Liver (tissue), 8 donors: ENCODE measurements at regions not wholly inside any gene's neighbourhood (a gene's known extent, or its start where the extent isn't known, plus 50 kb on each side); places are given as distances from the start of the nearest gene placed in this dataset.
A peak's percentile ranks its signal among the peaks of the same experiment; 100 is the strongest.

Experiments
- DNase-seq: peaks from one replicate; pipeline ENCODE4 v3.0.0-alpha.2; 2017; ENCODE audit warnings: low spot score
- H3K27ac ChIP-seq, 2 donors: one replicate each; pipeline ENCODE4 v1.7.0; 2013; ENCODE audit warnings: inconsistent platforms in 2 of 2, low read length in 2 of 2, control low read depth in 1 of 2, low read depth in 1 of 2, mild to moderate bottlenecking in 1 of 2
- H3K27me3 ChIP-seq, 4 donors: one replicate each; pipeline versions ENCODE4 v1.6.1 to v1.7.0; 2013; ENCODE audit warnings: low read length in 3 of 4, inconsistent platforms in 1 of 4, mild to moderate bottlenecking in 1 of 4, moderate library complexity in 1 of 4; ENCODE audit not compliant: control insufficient read depth in 4 of 4, insufficient read depth in 4 of 4
- H3K36me3 ChIP-seq, 4 donors: one replicate each; pipeline versions ENCODE4 v1.6.1 to v1.7.0; 2013; ENCODE audit warnings: low read length in 3 of 4, mild to moderate bottlenecking in 3 of 4, low read depth in 1 of 4, moderate library complexity in 1 of 4; ENCODE audit not compliant: control insufficient read depth in 4 of 4, insufficient read depth in 3 of 4
- H3K4me1 ChIP-seq, 4 donors: one replicate each; pipeline versions ENCODE4 v1.6.1 to v1.7.0; 2013; ENCODE audit warnings: low read length in 3 of 4, mild to moderate bottlenecking in 3 of 4, moderate library complexity in 1 of 4; ENCODE audit not compliant: control insufficient read depth in 4 of 4, insufficient read depth in 4 of 4
- H3K4me3 ChIP-seq, 3 donors: one replicate each; pipeline versions ENCODE4 v1.6.1 to v1.7.0; 2013; ENCODE audit warnings: low read length in 3 of 3, control low read depth in 1 of 3, low read depth in 1 of 3, mild to moderate bottlenecking in 1 of 3
- H3K9ac ChIP-seq, 2 donors: one replicate each; pipeline ENCODE4 v1.7.0; 2013; ENCODE audit warnings: low read length in 2 of 2, mild to moderate bottlenecking in 2 of 2, moderate library complexity in 2 of 2, control low read depth in 1 of 2, low read depth in 1 of 2
- H3K9me3 ChIP-seq, 4 donors: one replicate each; pipeline versions ENCODE4 v1.6.1 to v1.7.0; 2013; ENCODE audit warnings: low read length in 3 of 4; ENCODE audit not compliant: control insufficient read depth in 4 of 4
- EGR1 ChIP-seq, 2 donors: IDR thresholded peaks; 2 replicates each; pipeline ENCODE4 v1.6.1; 2016 to 2018; ENCODE audit warnings: antibody characterized with exemption in 2 of 2, low read depth in 2 of 2
- FOXA1 ChIP-seq: IDR thresholded peaks from 2 replicates; pipeline ENCODE4 v1.6.1; 2016; ENCODE audit warnings: antibody characterized with exemption
- FOXA2 ChIP-seq: IDR thresholded peaks from 2 replicates; pipeline ENCODE4 v1.6.1; 2016; ENCODE audit warnings: antibody characterized with exemption
- GABPA ChIP-seq, 2 donors: IDR thresholded peaks in 1 of 2; conservative IDR thresholded peaks in 1 of 2; 2 replicates each; pipeline ENCODE4 v1.6.1; 2016; ENCODE audit warnings: antibody characterized with exemption in 2 of 2, mild to moderate bottlenecking in 1 of 2, moderate library complexity in 1 of 2
- HNF4A ChIP-seq, 2 donors: conservative IDR thresholded peaks; 2 replicates each; pipeline ENCODE4 v1.6.1; 2016; ENCODE audit warnings: antibody characterized with exemption in 2 of 2, mild to moderate bottlenecking in 2 of 2
- HNF4G ChIP-seq: IDR thresholded peaks from 2 replicates; pipeline ENCODE4 v1.6.1; 2016; ENCODE audit warnings: antibody characterized with exemption
- JUND ChIP-seq, 2 donors: IDR thresholded peaks; 2 replicates each; pipeline ENCODE4 v1.6.1; 2016; ENCODE audit warnings: antibody characterized with exemption in 2 of 2
- MAX ChIP-seq: IDR thresholded peaks from 2 replicates; pipeline ENCODE4 v1.6.1; 2016; ENCODE audit warnings: antibody characterized with exemption
- NR2F2 ChIP-seq: IDR thresholded peaks from 2 replicates; pipeline ENCODE4 v1.6.1; 2016; ENCODE audit warnings: antibody characterized with exemption
- RAD21 ChIP-seq, 2 donors: IDR thresholded peaks; 2 replicates each; pipeline ENCODE4 v1.6.1; 2016; ENCODE audit warnings: antibody characterized with exemption in 2 of 2, mild to moderate bottlenecking in 2 of 2
- RXRA ChIP-seq, 2 donors: IDR thresholded peaks; 2 replicates each; pipeline ENCODE4 v1.6.1; 2017 to 2018; ENCODE audit warnings: antibody characterized with exemption in 2 of 2, mild to moderate bottlenecking in 1 of 2
- SP1 ChIP-seq: IDR thresholded peaks from 2 replicates; pipeline ENCODE4 v1.6.1; 2018; ENCODE audit warnings: antibody characterized with exemption, mild to moderate bottlenecking
- TAF1 ChIP-seq: conservative IDR thresholded peaks from 2 replicates; pipeline ENCODE4 v1.6.1; 2016; ENCODE audit warnings: antibody characterized with exemption, mild to moderate bottlenecking
- YY1 ChIP-seq: IDR thresholded peaks from 2 replicates; pipeline ENCODE4 v1.6.1; 2016; ENCODE audit warnings: antibody characterized with exemption, mild to moderate bottlenecking
- ZBTB33 ChIP-seq: IDR thresholded peaks from 2 replicates; pipeline ENCODE4 v1.6.1; 2016; ENCODE audit warnings: antibody characterized with exemption
- WGBS: extraction: QIAGEN DNeasy Blood & Tissue Kit; methylation state at CpG from one replicate; pipeline ENCODE4 v1.1.7; 2013; 5-methylcytosine and 5-hydroxymethylcytosine counted together
- TF ChIP-seq, protein P1 (sequence below): fragments of 150-350 bp; IDR thresholded peaks from 2 replicates; pipeline ENCODE4 v1.5.1; 2017; ENCODE audit warnings: improper control_type of control experiment, low read depth, low read length; ENCODE audit not compliant: missing input control
- TF ChIP-seq, protein P2 (sequence below): IDR thresholded peaks from 2 replicates; pipeline ENCODE4 v1.6.1; 2016; ENCODE audit warnings: antibody characterized with exemption
- donor health status: healthy.
- donor health status: healthy.
- donor health status: healthy.
- donor health status: healthy.
- donor health status: healthy.

DNA sequence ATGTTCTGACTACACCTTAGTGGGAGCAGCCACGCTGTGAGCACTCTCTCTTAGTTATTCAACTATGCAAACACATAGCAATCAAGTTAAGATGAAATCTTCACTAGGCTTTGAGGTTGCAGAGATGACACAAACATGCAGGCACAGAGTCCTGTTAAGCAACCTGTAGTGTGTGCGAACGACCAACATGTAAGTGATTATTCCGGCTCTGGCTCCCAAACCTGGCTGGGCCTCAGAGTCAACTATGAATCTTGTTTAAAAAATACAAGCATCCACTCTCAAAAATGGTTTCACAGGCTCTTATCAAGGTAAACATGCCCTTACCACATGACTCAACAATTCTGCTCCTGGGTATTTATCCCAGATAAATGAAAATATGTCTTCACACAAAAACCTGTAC lies 91.4 kb downstream of the IRS2 start:
- Histone ChIP-seq H3K27ac (peak overlapping the region; percentile 16 to 69), H3K4me1 (no peaks in the 10 kb centered on the region), H3K36me3 (no peaks in the 10 kb centered on the region), H3K27me3 (no peaks in the 10 kb centered on the region), H3K9ac (no peak overlapping the region), H3K9me3 (no peaks in the 10 kb centered on the region), H3K4me3 (no peak overlapping the region)
- TF ChIP-seq JUND (IDR thresholded peaks at IDR 0.05) (peak in 1 of 2 donors; percentile 48), FOXA1 (peak; percentile 21), SP1 (peak; percentile 54), RAD21 (IDR thresholded peaks at IDR 0.05) (peak; percentile 26 to 51), FOXA2 (peak; percentile 51), ZBTB33 (peak; percentile 52), MAX (peak; percentile 60), RXRA (IDR thresholded peaks at IDR 0.05) (peak; percentile 47 to 76), HNF4A (conservative IDR thresholded peaks at IDR 0.05) (peak; percentile 70 to 72), YY1 (peak; percentile 34), HNF4G (no peak), TAF1 (no peak), EGR1 (IDR thresholded peaks at IDR 0.05; ENCODE audit: low read depth in 2 of 2) (no peak)
- 41% methylated on average over 4 of the region's 4 CpGs for WGBS
- no peak for DNase-seq

GRCh38 chr13:109693213-109693612 lies 93.2 kb downstream of the IRS2 start:
- WGBS = 84% methylated on average over 4 of the region's 4 CpGs
- no peak for TF ChIP-seq RXRA (IDR thresholded peaks at IDR 0.05)
- no peak for TF ChIP-seq MAX
- no peak for TF ChIP-seq JUND (IDR thresholded peaks at IDR 0.05)
- no peak for TF ChIP-seq YY1
- TF ChIP-seq GABPA (IDR thresholded peaks at IDR 0.05 in 1 of 2, conservative IDR thresholded peaks at IDR 0.05 in 1 of 2) = no peak
- TF ChIP-seq SP1 = no peak
- no peak for TF ChIP-seq TAF1
- no peak for TF ChIP-seq NR2F2
- TF ChIP-seq HNF4A (conservative IDR thresholded peaks at IDR 0.05) = no peak
- TF ChIP-seq, protein P1, sequence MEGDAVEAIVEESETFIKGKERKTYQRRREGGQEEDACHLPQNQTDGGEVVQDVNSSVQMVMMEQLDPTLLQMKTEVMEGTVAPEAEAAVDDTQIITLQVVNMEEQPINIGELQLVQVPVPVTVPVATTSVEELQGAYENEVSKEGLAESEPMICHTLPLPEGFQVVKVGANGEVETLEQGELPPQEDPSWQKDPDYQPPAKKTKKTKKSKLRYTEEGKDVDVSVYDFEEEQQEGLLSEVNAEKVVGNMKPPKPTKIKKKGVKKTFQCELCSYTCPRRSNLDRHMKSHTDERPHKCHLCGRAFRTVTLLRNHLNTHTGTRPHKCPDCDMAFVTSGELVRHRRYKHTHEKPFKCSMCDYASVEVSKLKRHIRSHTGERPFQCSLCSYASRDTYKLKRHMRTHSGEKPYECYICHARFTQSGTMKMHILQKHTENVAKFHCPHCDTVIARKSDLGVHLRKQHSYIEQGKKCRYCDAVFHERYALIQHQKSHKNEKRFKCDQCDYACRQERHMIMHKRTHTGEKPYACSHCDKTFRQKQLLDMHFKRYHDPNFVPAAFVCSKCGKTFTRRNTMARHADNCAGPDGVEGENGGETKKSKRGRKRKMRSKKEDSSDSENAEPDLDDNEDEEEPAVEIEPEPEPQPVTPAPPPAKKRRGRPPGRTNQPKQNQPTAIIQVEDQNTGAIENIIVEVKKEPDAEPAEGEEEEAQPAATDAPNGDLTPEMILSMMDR = no peak
- no peak for TF ChIP-seq EGR1 (IDR thresholded peaks at IDR 0.05; ENCODE audit: low read depth in 2 of 2)
- TF ChIP-seq RAD21 (IDR thresholded peaks at IDR 0.05) = no peak
- TF ChIP-seq, protein P2, sequence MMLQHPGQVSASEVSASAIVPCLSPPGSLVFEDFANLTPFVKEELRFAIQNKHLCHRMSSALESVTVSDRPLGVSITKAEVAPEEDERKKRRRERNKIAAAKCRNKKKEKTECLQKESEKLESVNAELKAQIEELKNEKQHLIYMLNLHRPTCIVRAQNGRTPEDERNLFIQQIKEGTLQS = no peak
- no peak for TF ChIP-seq FOXA2

More at GRCh38 chr13:109693213-109693612, 93.2 kb downstream of the IRS2 start:
- DNase-seq = no peak
- H3K9me3 ChIP-seq = no peaks in the 10 kb centered on the region
- no peak overlapping the region for H3K27ac ChIP-seq
- H3K9ac ChIP-seq = no peak overlapping the region
- no peaks in the 10 kb centered on the region for H3K36me3 ChIP-seq
- H3K4me3 ChIP-seq = no peak overlapping the region
- peaks cover 0 to 6% (median 3%) of the 10 kb centered on the region in 4 donors for H3K4me1 ChIP-seq
- H3K27me3 ChIP-seq = no peaks in the 10 kb centered on the region
